ENCODE measurements at regions not wholly inside any gene's neighbourhood (a gene's known extent, or its start where the extent isn't known, plus 50 kb on each side); places are given as distances from the start of the nearest gene placed in this dataset.
A peak's percentile ranks its signal among the peaks of the same experiment; 100 is the strongest.

- no peak for DNase-seq (ENCODE audit: low read depth)
- no peak for TF ChIP-seq CTCF (IDR thresholded peaks at IDR 0.05; ENCODE audit: low read length, missing control alignments)
- no peak overlapping the region for H3K4me3 ChIP-seq (replicated peaks; ENCODE audit: low read depth, low read length)
Observed at GRCh38 chr5:89893546-89893945, 516.0 kb downstream of the CETN3 start.

- no peak overlapping the region for H3K4me3 ChIP-seq (replicated peaks; ENCODE audit: low read depth, low read length)
- no peak for DNase-seq (ENCODE audit: low read depth)
- no peak for TF ChIP-seq CTCF (IDR thresholded peaks at IDR 0.05; ENCODE audit: low read length, missing control alignments)
Observed at GRCh38 chr5:89885670-89886069, 523.9 kb downstream of the CETN3 start.

GRCh38 chr5:89883967-89884366 is 525.6 kb downstream of the CETN3 start:
- no peak for DNase-seq (ENCODE audit: low read depth)
- TF ChIP-seq CTCF (IDR thresholded peaks at IDR 0.05; ENCODE audit: low read length, missing control alignments), result no peak
- H3K4me3 ChIP-seq (replicated peaks; ENCODE audit: low read depth, low read length), result no peak overlapping the region

GRCh38 chr5:89878140-89879132 is 531.1 kb downstream of the CETN3 start:
- DNase-seq (ENCODE audit: low read depth), result peak; percentile 88
- TF ChIP-seq CTCF (IDR thresholded peaks at IDR 0.05; ENCODE audit: low read length, missing control alignments), result no peak
- H3K4me3 ChIP-seq (replicated peaks; ENCODE audit: low read depth, low read length), result no peak overlapping the region

GRCh38 chr5:89871906-89872305 is 537.6 kb downstream of the CETN3 start:
- TF ChIP-seq CTCF (IDR thresholded peaks at IDR 0.05; ENCODE audit: low read length, missing control alignments), result no peak
- no peak for DNase-seq (ENCODE audit: low read depth)
- H3K4me3 ChIP-seq (replicated peaks; ENCODE audit: low read depth, low read length), result no peak overlapping the region

- no peak for TF ChIP-seq CTCF (IDR thresholded peaks at IDR 0.05; ENCODE audit: low read length, missing control alignments)
- DNase-seq (ENCODE audit: low read depth), result no peak
- no peak overlapping the region for H3K4me3 ChIP-seq (replicated peaks; ENCODE audit: low read depth, low read length)
Observed at GRCh38 chr5:89869346-89869745, 540.2 kb downstream of the CETN3 start.

Data from fibroblast of pulmonary artery (primary cell).